Neural progenitor cell (in vitro differentiated cells): ENCODE measurements at regions not wholly inside any gene's neighbourhood (a gene's known extent, or its start where the extent isn't known, plus 50 kb on each side); places are given as distances from the start of the nearest gene placed in this dataset.

Source experiments
- EZH2 ChIP-seq: fragments of 200-600 bp; sonication (generic); IDR thresholded peaks from 2 replicates; pipeline ENCODE4 v1.6.1; 2017; ENCODE audit warnings: antibody characterized with exemption, mild to moderate bottlenecking, moderate library complexity
- EZH2phosphoT487 ChIP-seq: fragments of 200-600 bp; sonication (generic); IDR thresholded peaks from 2 replicates; pipeline ENCODE4 v1.6.1; 2017; ENCODE audit warnings: antibody characterized with exemption
- TF ChIP-seq, protein P1 (sequence below): fragments of 200-600 bp; sonication (generic); IDR thresholded peaks from 2 replicates; pipeline ENCODE4 v1.5.1; 2017; ENCODE audit warnings: antibody characterized with exemption, mild to moderate bottlenecking

DNA sequence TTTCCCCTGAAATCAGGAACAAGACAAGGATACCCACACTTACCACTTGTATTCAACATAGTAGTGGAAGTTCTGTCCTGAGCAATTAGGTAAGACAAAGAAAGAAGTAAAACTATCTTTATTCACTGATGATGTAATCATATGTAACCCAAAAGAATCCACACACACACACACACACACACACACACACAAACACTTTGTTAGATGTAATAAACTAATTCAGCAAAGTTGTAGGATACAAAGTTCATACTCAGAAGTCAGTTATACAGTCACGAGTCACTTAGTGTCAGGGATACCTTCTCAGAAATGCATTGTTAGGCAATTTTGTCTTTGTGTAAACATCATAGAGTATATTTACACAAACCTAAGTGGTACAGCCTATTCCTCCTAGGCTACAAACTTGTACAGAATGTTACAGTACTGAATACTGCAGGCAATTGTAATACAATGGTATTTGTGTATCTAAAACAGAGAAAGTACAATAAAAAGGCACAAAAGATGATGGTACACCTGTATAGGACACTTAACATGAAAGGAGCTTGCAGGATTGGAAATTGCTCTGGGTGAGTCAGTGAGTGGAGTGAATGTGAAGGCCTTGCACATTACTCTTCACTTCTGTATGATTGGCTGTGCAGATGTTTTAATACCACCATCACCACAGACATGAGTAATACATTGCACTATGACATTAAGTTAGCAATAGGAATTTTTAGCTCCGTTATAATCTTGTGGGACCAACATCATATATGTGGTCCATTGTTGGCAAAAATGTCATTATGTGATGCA, 370.1 kb downstream of the ZFHX3 start:
- TF ChIP-seq, protein P1, sequence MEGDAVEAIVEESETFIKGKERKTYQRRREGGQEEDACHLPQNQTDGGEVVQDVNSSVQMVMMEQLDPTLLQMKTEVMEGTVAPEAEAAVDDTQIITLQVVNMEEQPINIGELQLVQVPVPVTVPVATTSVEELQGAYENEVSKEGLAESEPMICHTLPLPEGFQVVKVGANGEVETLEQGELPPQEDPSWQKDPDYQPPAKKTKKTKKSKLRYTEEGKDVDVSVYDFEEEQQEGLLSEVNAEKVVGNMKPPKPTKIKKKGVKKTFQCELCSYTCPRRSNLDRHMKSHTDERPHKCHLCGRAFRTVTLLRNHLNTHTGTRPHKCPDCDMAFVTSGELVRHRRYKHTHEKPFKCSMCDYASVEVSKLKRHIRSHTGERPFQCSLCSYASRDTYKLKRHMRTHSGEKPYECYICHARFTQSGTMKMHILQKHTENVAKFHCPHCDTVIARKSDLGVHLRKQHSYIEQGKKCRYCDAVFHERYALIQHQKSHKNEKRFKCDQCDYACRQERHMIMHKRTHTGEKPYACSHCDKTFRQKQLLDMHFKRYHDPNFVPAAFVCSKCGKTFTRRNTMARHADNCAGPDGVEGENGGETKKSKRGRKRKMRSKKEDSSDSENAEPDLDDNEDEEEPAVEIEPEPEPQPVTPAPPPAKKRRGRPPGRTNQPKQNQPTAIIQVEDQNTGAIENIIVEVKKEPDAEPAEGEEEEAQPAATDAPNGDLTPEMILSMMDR = no peak
- TF ChIP-seq EZH2phosphoT487 (no peak), EZH2 (no peak)
